ENCODE measurements at regions not wholly inside any gene's neighbourhood (a gene's known extent, or its start where the extent isn't known, plus 50 kb on each side); places are given as distances from the start of the nearest gene placed in this dataset.

GRCh38 chr5:18740301-18740700 is 1106.0 kb downstream of the TAF11L14 start:
- intact Hi-C loops (cut with micrococcal nuclease; ENCODE audit: unreplicated experiment) = no loop called here
- ATAC-seq (no peak), FAIRE-seq (no peak), DNase-seq (ENCODE audit: low spot score) (no peak)
- Histone ChIP-seq H3K27ac (ENCODE audit: extremely low read length, insufficient read depth, low read length) (no peak overlapping the region), H3K36me3 (replicated peaks in 1 of 2; ENCODE audit: control insufficient read depth in 1 of 2, insufficient read depth in 2 of 2, low read length in 2 of 2) (no peaks in the 10 kb centered on the region), H4K20me1 (ENCODE audit: insufficient read depth, low read length) (no peaks in the 10 kb centered on the region), H3K9ac (ENCODE audit: insufficient read depth, low read depth, low read length) (no peak overlapping the region), H3K4me3 (replicated peaks in 1 of 3; ENCODE audit: insufficient read depth in 1 of 3, low read depth in 2 of 3, low read length in 3 of 3) (no peak overlapping the region), H2AFZ (ENCODE audit: low read length) (no peak overlapping the region), H3K27me3 (ENCODE audit: control insufficient read depth in 1 of 2, insufficient read depth in 2 of 2, low read length in 2 of 2) (no peaks in the 10 kb centered on the region), H3K9me3 (ENCODE audit: low read length) (no peaks in the 10 kb centered on the region), H3K79me2 (ENCODE audit: insufficient read depth, low read length) (no peaks in the 10 kb centered on the region), H3K4me2 (ENCODE audit: low read depth, low read length) (no peak overlapping the region), H3K4me1 (ENCODE audit: insufficient read depth, low read length) (peaks cover 8% of the 10 kb centered on the region; the same call in 1 of the 2 replicates)
- TF ChIP-seq ELK4 (CRISPR knock-in tag; IDR thresholded peaks at IDR 0.05; ENCODE audit: borderline replicate concordance) = no peak
- TF ChIP-seq ZNF552 (CRISPR knock-in tag; IDR thresholded peaks at IDR 0.05; ENCODE audit: borderline replicate concordance) = no peak
- TF ChIP-seq SMARCE1 (IDR thresholded peaks at IDR 0.05; ENCODE audit: borderline replicate concordance) = no peak
- no peak for TF ChIP-seq NFE2 (CRISPR knock-in tag; IDR thresholded peaks at IDR 0.05)
- no peak for TF ChIP-seq KDM4B (CRISPR knock-in tag; IDR thresholded peaks at IDR 0.05)
- in situ Hi-C loops (cut with HindIII; ENCODE audit: extremely low pct_ligation_motif_present, low pct_unique_long_range_greater_than_20kb) = no loop called here
- ChIA-PET POLR2A (no interaction called here), CTCF (ENCODE audit: low intra/inter-chr PET ratio, low total read pairs) (no interaction called here)
- BruUV-seq (replicated peaks) = no TSS peak

GRCh38 chr5:18742830-18743229 is 1108.6 kb downstream of the TAF11L14 start:
- DNase-seq (ENCODE audit: low spot score) = no peak
- ChIA-PET POLR2A (no interaction called here), CTCF (ENCODE audit: low intra/inter-chr PET ratio, low total read pairs) (no interaction called here)
- H3K4me2 ChIP-seq (ENCODE audit: low read depth, low read length) = no peak overlapping the region
- BruUV-seq (replicated peaks) = no TSS peak
- no peak overlapping the region for H3K27ac ChIP-seq (ENCODE audit: extremely low read length, insufficient read depth, low read length)
- H3K79me2 ChIP-seq (ENCODE audit: insufficient read depth, low read length) = no peaks in the 10 kb centered on the region
- no peak overlapping the region for H2AFZ ChIP-seq (ENCODE audit: low read length)
- TF ChIP-seq SALL2 (CRISPR knock-in tag; IDR thresholded peaks at IDR 0.05) (no peak), ZNF780A (CRISPR knock-in tag; IDR thresholded peaks at IDR 0.05) (no peak), SMAD1 (CRISPR knock-in tag; IDR thresholded peaks at IDR 0.05; ENCODE audit: borderline replicate concordance, low read depth) (no peak), ZFAT (CRISPR knock-in tag; conservative IDR thresholded peaks at IDR 0.05) (no peak), NONO (IDR thresholded peaks at IDR 0.05) (no peak), NONO (CRISPR knock-in tag; conservative IDR thresholded peaks at IDR 0.05) (no peak), RXRA (CRISPR knock-in tag; IDR thresholded peaks at IDR 0.05) (no peak), ZNF569 (CRISPR knock-in tag; IDR thresholded peaks at IDR 0.05; ENCODE audit: borderline replicate concordance) (no peak), ZNF704 (CRISPR knock-in tag; IDR thresholded peaks at IDR 0.05; ENCODE audit: borderline replicate concordance) (no peak), SAFB2 (CRISPR knock-in tag; IDR thresholded peaks at IDR 0.05; ENCODE audit: borderline replicate concordance, low read depth) (no peak), CENPT (CRISPR knock-in tag; IDR thresholded peaks at IDR 0.05; ENCODE audit: low read depth) (no peak), ATF3 (CRISPR knock-in tag; IDR thresholded peaks at IDR 0.05) (no peak), ZNF101 (CRISPR knock-in tag; IDR thresholded peaks at IDR 0.05; ENCODE audit: borderline replicate concordance, low read depth) (no peak)
- in situ Hi-C loops (cut with HindIII; ENCODE audit: extremely low pct_ligation_motif_present, low pct_unique_long_range_greater_than_20kb) (no loop called here), intact Hi-C loops (cut with micrococcal nuclease; ENCODE audit: unreplicated experiment) (no loop called here)
- no peak overlapping the region for H3K9ac ChIP-seq (ENCODE audit: insufficient read depth, low read depth, low read length)
- no peak for ATAC-seq
- no peaks in the 10 kb centered on the region for H3K36me3 ChIP-seq (replicated peaks in 1 of 2; ENCODE audit: control insufficient read depth in 1 of 2, insufficient read depth in 2 of 2, low read length in 2 of 2)
- no peaks in the 10 kb centered on the region for H4K20me1 ChIP-seq (ENCODE audit: insufficient read depth, low read length)
- FAIRE-seq = no peak
- no peaks in the 10 kb centered on the region for H3K9me3 ChIP-seq (ENCODE audit: low read length)
- no peak overlapping the region for H3K4me3 ChIP-seq (replicated peaks in 1 of 3; ENCODE audit: insufficient read depth in 1 of 3, low read depth in 2 of 3, low read length in 3 of 3)
- H3K27me3 ChIP-seq (ENCODE audit: control insufficient read depth in 1 of 2, insufficient read depth in 2 of 2, low read length in 2 of 2) = no peaks in the 10 kb centered on the region; a peak in 1 of 5 replicates
- WGBS (ENCODE audit: low lambda C conversion rate) = 79% methylated on average over 6 of the region's 7 CpGs
- peaks cover 13% of the 10 kb centered on the region; the same call in 1 of the 2 replicates for H3K4me1 ChIP-seq (ENCODE audit: insufficient read depth, low read length)

All from HepG2 (cell line).